Common myeloid progenitor, CD34-positive (primary cell): ENCODE measurements at regions not wholly inside any gene's neighbourhood (a gene's known extent, or its start where the extent isn't known, plus 50 kb on each side); places are given as distances from the start of the nearest gene placed in this dataset.

Experiments used
- CTCF ChIA-PET: fragments of 350-600 bp; sonication (Branson Sonifier 250); formaldehyde crosslinking; loops from one replicate; lab custom pipeline; 2021; ENCODE audit warnings: antibody characterized with exemption; lab: Charles Lee
- POLR2A ChIA-PET: fragments of 350-600 bp; sonication (Branson Sonifier 250); formaldehyde crosslinking; loops from one replicate; lab custom pipeline; 2021; ENCODE audit warnings: antibody characterized with exemption; lab: Charles Lee
- DNase-seq, 3 donors: peaks; one replicate each; pipeline versions ENCODE4 v3.0.0 to v3.0.0-alpha.2; 2013
- H3K27ac ChIP-seq, 2 experiments: 1 replicate in 1 of 2; 2 replicates in 1 of 2; pipeline ENCODE4 v1.7.0; 2013; ENCODE audit warnings: inconsistent platforms in 2 of 2, low read length in 2 of 2, mild to moderate bottlenecking in 2 of 2, low read depth in 1 of 2, moderate library complexity in 1 of 2; ENCODE audit not compliant: severe bottlenecking in 2 of 2, insufficient read depth in 1 of 2, poor library complexity in 1 of 2
- H3K27me3 ChIP-seq, 5 experiments: replicated peaks in 2 of 5; 1 replicate in 3 of 5; 2 replicates in 2 of 5; pipeline versions ENCODE4 v1.6.1 to v1.7.0; 2013; ENCODE audit warnings: low read length in 4 of 5, mild to moderate bottlenecking in 2 of 5, moderate library complexity in 2 of 5, inconsistent platforms in 1 of 5; ENCODE audit not compliant: insufficient read depth in 5 of 5, control insufficient read depth in 4 of 5
- H3K36me3 ChIP-seq, 4 experiments: 1 replicate in 2 of 4; 2 replicates in 2 of 4; pipeline versions ENCODE4 v1.6.1 to v1.7.0; 2013; ENCODE audit warnings: low read length in 3 of 4, control low read depth in 1 of 4, mild to moderate bottlenecking in 1 of 4; ENCODE audit not compliant: control insufficient read depth in 4 of 4, insufficient read depth in 4 of 4
- H3K4me1 ChIP-seq, 4 experiments: 1 replicate in 3 of 4; 2 replicates in 1 of 4; pipeline versions ENCODE4 v1.6.1 to v1.7.1; 2013; ENCODE audit warnings: low read length in 3 of 4, mild to moderate bottlenecking in 3 of 4, control low read depth in 1 of 4, inconsistent platforms in 1 of 4, moderate library complexity in 1 of 4; ENCODE audit not compliant: control insufficient read depth in 4 of 4, insufficient read depth in 4 of 4; ENCODE audit errors: control extremely low read depth in 1 of 4
- H3K4me3 ChIP-seq, 7 experiments: 1 replicate in 4 of 7; 2 replicates in 3 of 7; pipeline versions ENCODE4 v1.5.1 to v1.7.0; 2013; ENCODE audit warnings: mild to moderate bottlenecking in 7 of 7, low read length in 6 of 7, moderate library complexity in 6 of 7, inconsistent platforms in 2 of 7, low read depth in 2 of 7, control low read depth in 1 of 7; ENCODE audit not compliant: insufficient read depth in 4 of 7, control insufficient read depth in 1 of 7; ENCODE audit errors: extremely low read depth in 1 of 7
- H3K9me3 ChIP-seq, 5 experiments: 1 replicate in 4 of 5; 2 replicates in 1 of 5; pipeline versions ENCODE4 v1.6.1 to v1.7.1; 2013; ENCODE audit warnings: low read length in 4 of 5, mild to moderate bottlenecking in 2 of 5, inconsistent platforms in 1 of 5, low read depth in 1 of 5, moderate library complexity in 1 of 5; ENCODE audit not compliant: control insufficient read depth in 4 of 5, insufficient read depth in 2 of 5; ENCODE audit errors: control extremely low read depth in 1 of 5
- WGBS: methylation state at CpG from one replicate; pipeline ENCODE4 v1.1.5; 2013; ENCODE audit not compliant: insufficient coverage; 5-methylcytosine and 5-hydroxymethylcytosine counted together

DNA sequence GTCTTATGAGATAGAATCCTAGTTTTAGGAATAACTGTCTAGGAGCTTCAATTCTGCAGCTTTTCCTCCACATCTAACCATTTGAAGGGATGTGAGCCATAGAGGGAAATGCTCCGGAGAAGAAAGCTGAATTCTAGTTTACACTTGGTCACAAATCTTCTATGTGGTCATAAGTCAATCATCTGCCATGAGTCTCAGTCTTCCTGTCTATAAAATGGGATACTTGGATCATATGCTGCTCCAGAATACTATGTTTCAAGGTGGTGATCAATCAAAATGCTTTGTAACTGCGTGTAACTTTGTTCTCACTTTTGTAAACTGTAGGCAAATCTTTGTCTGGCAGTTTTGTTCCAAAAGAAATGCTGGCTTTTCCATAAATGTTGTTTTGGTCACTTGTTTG is 152.0 kb upstream of the SV2C start:
- ChIA-PET POLR2A (no interaction called here), CTCF (no interaction called here)
- Histone ChIP-seq H3K27ac (no peak overlapping the region), H3K27me3 (no peaks in the 10 kb centered on the region), H3K9me3 (no peaks in the 10 kb centered on the region), H3K4me3 (no peak overlapping the region), H3K4me1 (peaks cover 0 to 4% (median 0%) of the 10 kb centered on the region in 4 experiments), H3K36me3 (no peaks in the 10 kb centered on the region)
- DNase-seq: no peak
- 93% methylated on average over 2 of the region's 2 CpGs for WGBS

DNA sequence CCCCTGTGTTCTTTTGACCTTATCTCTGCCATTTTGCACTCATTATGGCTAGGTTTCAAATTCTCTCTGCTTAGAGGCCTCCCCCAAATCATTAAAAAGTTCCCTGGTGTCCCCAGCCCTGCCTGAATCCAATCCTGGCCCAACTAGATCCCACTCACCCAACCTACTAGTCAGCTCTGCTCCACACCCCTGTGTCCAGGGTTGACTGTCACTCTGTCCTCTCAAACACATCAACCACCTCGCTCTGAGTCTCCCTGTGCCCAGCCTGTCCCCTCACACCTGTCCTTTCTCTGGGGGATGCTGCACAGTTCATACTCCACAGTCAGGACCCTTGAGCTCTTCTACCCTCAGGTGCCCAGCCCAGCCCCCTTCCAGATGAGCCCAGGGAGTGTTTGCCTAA is 154.2 kb upstream of the SV2C start:
- no peak for DNase-seq
- CTCF ChIA-PET: interaction anchor here (1.9 kb wide), 1 partner anchor 10 kb away, joined by 6 read pairs; no protein-coding TSS in a partner anchor
- POLR2A ChIA-PET: no interaction called here
- 90% methylated on average over 1 of the region's 1 CpG for WGBS
- Histone ChIP-seq H3K4me3 (no peak overlapping the region), H3K9me3 (no peaks in the 10 kb centered on the region), H3K27ac (no peak overlapping the region), H3K4me1 (peaks cover 0 to 4% (median 0%) of the 10 kb centered on the region in 4 experiments), H3K36me3 (no peaks in the 10 kb centered on the region), H3K27me3 (no peaks in the 10 kb centered on the region)

DNA sequence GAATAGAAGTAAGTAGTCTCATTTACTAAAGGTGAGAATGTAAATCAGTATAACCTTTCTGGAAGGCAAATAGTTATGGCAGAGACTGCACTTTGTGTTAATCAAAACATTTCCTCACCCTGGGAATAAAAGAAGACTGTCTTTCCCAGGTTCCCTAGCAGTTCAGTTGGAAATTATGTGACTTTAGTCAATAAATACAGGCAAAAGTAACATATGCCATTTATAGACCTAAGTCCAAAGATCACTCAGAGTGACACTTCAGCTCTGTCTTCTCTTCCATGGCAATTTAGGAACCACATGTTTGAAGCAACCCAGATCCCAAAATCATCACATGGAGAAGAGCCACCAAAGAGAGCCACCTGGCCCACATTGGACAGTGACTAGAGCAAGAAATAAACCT is 160.7 kb upstream of the SV2C start:
- no peak for DNase-seq
- Histone ChIP-seq H3K9me3 (no peaks in the 10 kb centered on the region), H3K27me3 (no peaks in the 10 kb centered on the region), H3K4me1 (no peaks in the 10 kb centered on the region), H3K27ac (no peak overlapping the region), H3K36me3 (no peaks in the 10 kb centered on the region), H3K4me3 (no peak overlapping the region)
- POLR2A ChIA-PET: interaction anchor here (0.6 kb wide), 1 partner anchor 38 kb away, joined by 3 read pairs; no protein-coding TSS in a partner anchor
- CTCF ChIA-PET: no interaction called here

DNA sequence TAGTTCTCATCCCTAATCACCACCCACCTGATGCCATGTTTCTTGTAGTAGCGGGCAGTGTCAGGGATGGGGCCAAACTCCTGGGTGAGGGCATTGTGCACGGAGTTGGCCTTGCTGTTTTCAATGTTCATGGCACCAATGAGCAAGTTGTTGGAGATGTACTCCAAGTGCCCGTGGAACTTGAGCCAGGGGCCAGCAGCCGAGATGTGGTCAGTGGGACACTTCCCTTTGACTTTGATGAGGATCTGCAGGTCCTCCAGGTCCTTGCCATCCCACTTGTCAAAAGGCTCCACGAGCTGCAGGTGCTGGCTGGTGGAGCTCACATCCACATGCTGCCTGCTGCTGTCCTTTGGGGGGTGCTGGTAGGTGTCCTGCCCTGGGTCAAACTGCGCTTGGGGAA is 162.2 kb upstream of the SV2C start:
- no peak for DNase-seq
- Histone ChIP-seq H3K27ac (no peak overlapping the region), H3K4me3 (no peak overlapping the region), H3K9me3 (no peaks in the 10 kb centered on the region), H3K4me1 (no peaks in the 10 kb centered on the region), H3K27me3 (no peaks in the 10 kb centered on the region), H3K36me3 (no peaks in the 10 kb centered on the region)
- 92% methylated on average over 6 of the region's 6 CpGs for WGBS
- CTCF ChIA-PET: no interaction called here
- POLR2A ChIA-PET: no interaction called here

DNA sequence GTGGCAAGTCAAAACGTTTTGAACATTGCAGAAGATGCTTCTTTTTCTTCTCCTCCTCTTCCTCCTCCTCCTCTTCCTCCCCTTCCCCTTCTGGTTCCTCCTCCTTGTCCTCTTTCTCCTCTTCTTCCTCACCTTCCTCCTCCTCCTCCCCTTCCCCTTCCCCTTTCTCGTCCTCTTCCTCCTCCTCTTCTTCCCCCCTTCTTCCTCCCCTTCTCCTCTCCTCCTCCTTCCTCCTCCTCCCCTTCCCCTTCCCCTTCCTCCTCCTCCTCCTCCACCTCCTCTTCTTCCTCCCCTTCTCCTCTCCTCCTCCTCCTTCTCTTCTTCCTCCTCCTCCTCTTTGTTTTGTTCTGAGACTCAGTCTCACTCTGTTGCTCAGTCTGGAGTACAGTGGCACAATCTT is 167.0 kb upstream of the SV2C start:
- Histone ChIP-seq H3K27me3 (peaks cover 0 to 2% (median 0%) of the 10 kb centered on the region in 5 experiments), H3K36me3 (no peaks in the 10 kb centered on the region), H3K9me3 (no peaks in the 10 kb centered on the region), H3K4me1 (no peaks in the 10 kb centered on the region), H3K4me3 (no peak overlapping the region), H3K27ac (no peak overlapping the region)
- CTCF ChIA-PET: no interaction called here
- 47% methylated on average over 2 of the region's 2 CpGs for WGBS
- POLR2A ChIA-PET: no interaction called here
- DNase-seq: no peak

DNA sequence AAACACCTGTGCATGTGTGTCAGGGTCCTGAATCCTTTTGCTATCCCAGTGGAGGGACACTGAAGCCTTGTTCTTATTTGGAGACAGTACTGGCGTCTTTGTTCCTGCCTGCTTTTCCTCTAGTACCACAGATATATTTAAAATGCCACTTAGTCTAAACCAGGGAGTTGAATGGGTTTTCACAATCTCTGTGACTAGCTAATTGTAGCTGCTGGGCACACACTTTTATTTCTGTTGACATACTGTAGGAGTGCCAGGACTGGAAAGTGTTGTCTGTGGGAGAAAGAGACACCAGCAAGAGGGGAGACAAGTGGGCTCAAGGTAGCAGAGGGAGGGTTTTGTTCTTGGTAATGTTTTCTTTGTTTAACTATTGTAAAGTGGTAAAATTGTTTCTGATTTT is 174.0 kb upstream of the SV2C start:
- Histone ChIP-seq H3K36me3 (no peaks in the 10 kb centered on the region), H3K9me3 (no peaks in the 10 kb centered on the region), H3K4me1 (no peaks in the 10 kb centered on the region), H3K27ac (no peak overlapping the region), H3K4me3 (no peak overlapping the region), H3K27me3 (peaks cover 0 to 8% (median 0%) of the 10 kb centered on the region in 5 experiments)
- POLR2A ChIA-PET: no interaction called here
- CTCF ChIA-PET: no interaction called here
- no peak for DNase-seq
- WGBS: no CpG with 5 or more reads among the region's 1 CpG

DNA sequence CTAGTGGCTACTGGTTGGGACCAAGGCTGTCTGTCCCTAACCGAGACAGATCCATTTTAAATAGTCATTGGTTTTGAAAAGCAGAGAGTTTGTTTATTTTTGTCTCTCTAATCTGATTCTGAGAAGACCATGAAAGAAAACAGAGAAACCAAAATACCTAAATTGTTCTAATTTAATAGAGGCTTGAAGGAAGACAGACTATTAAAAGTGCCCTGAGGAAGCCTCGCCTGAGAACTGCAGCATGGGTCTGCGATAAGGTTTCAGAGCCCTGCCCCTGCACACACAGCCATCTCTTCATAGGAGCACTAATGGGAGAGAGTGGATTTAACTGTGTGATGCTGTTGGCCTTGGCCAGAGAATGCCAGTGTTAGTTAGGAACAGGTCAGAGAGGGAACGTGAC is 175.5 kb upstream of the SV2C start:
- H3K4me1 ChIP-seq: no peaks in the 10 kb centered on the region
- H3K27ac ChIP-seq: no peak overlapping the region
- ChIA-PET POLR2A (no interaction called here), CTCF (no interaction called here)
- 100% methylated on average over 3 of the region's 4 CpGs for WGBS
- DNase-seq: no peak
- H3K4me3 ChIP-seq: no peak overlapping the region
- H3K27me3 ChIP-seq: peaks cover 0 to 11% (median 0%) of the 10 kb centered on the region in 5 experiments
- no peaks in the 10 kb centered on the region for H3K9me3 ChIP-seq
- H3K36me3 ChIP-seq: no peaks in the 10 kb centered on the region
